ENCODE measurements at regions not wholly inside any gene's neighbourhood (a gene's known extent, or its start where the extent isn't known, plus 50 kb on each side); places are given as distances from the start of the nearest gene placed in this dataset.

GRCh38 chr1:39127513-39127912 is 77.0 kb upstream of the MACF1 start:
- H3K27ac ChIP-seq (ENCODE audit: low read length), result no peak overlapping the region
- DNase-seq, result no peak
- H3K79me2 ChIP-seq (ENCODE audit: low read length), result no peaks in the 10 kb centered on the region
- no peaks in the 10 kb centered on the region for H4K20me1 ChIP-seq (ENCODE audit: insufficient read depth, low read length)
- H3K4me2 ChIP-seq (ENCODE audit: low read depth, low read length), result no peak overlapping the region
- H3K9me3 ChIP-seq (replicated peaks; ENCODE audit: insufficient read depth, low read length), result no peaks in the 10 kb centered on the region
- H3K27me3 ChIP-seq (replicated peaks; ENCODE audit: insufficient read depth, low read length), result no peaks in the 10 kb centered on the region
- H3K4me3 ChIP-seq (ENCODE audit: low read length), result no peak overlapping the region
- H3K9me2 ChIP-seq (replicated peaks; ENCODE audit: insufficient read depth, low read length), result no peaks in the 10 kb centered on the region
- no peak overlapping the region for H2AFZ ChIP-seq (ENCODE audit: low read length)
- H3F3A ChIP-seq (ENCODE audit: insufficient read depth, low read length), result no peaks in the 10 kb centered on the region
- H3K9ac ChIP-seq (ENCODE audit: low read length), result no peak overlapping the region
- TF ChIP-seq CTCF (IDR thresholded peaks at IDR 0.05; ENCODE audit: low read length) (no peak), EZH2 (optimal IDR thresholded peaks at IDR 0.05; ENCODE audit: low read depth, low read length) (no peak), EZH2phosphoT487 (IDR thresholded peaks at IDR 0.05; ENCODE audit: low read length) (no peak)
- no peaks in the 10 kb centered on the region for H3K4me1 ChIP-seq (ENCODE audit: low read length)
- no peaks in the 10 kb centered on the region for H3K36me3 ChIP-seq (replicated peaks; ENCODE audit: insufficient read depth, low read length)

GRCh38 chr1:39128126-39128525 is 76.4 kb upstream of the MACF1 start:
- TF ChIP-seq EZH2 (optimal IDR thresholded peaks at IDR 0.05; ENCODE audit: low read depth, low read length) (no peak), CTCF (IDR thresholded peaks at IDR 0.05; ENCODE audit: low read length) (no peak), EZH2phosphoT487 (IDR thresholded peaks at IDR 0.05; ENCODE audit: low read length) (no peak)
- Histone ChIP-seq H2AFZ (ENCODE audit: low read length) (no peak overlapping the region), H3K79me2 (ENCODE audit: low read length) (no peaks in the 10 kb centered on the region), H4K20me1 (ENCODE audit: insufficient read depth, low read length) (no peaks in the 10 kb centered on the region), H3K9me2 (replicated peaks; ENCODE audit: insufficient read depth, low read length) (no peaks in the 10 kb centered on the region), H3K36me3 (replicated peaks; ENCODE audit: insufficient read depth, low read length) (no peaks in the 10 kb centered on the region), H3K4me1 (ENCODE audit: low read length) (no peaks in the 10 kb centered on the region), H3K9me3 (replicated peaks; ENCODE audit: insufficient read depth, low read length) (no peaks in the 10 kb centered on the region), H3K27me3 (replicated peaks; ENCODE audit: insufficient read depth, low read length) (no peaks in the 10 kb centered on the region), H3K9ac (ENCODE audit: low read length) (no peak overlapping the region), H3K4me3 (ENCODE audit: low read length) (no peak overlapping the region), H3F3A (ENCODE audit: insufficient read depth, low read length) (no peaks in the 10 kb centered on the region), H3K27ac (ENCODE audit: low read length) (no peak overlapping the region), H3K4me2 (ENCODE audit: low read depth, low read length) (no peak overlapping the region)
- DNase-seq, result no peak

GRCh38 chr1:39128959-39129358 is 75.5 kb upstream of the MACF1 start:
- no peak for DNase-seq
- Histone ChIP-seq H3K9me3 (replicated peaks; ENCODE audit: insufficient read depth, low read length) (no peaks in the 10 kb centered on the region), H3K4me2 (ENCODE audit: low read depth, low read length) (no peak overlapping the region), H3K4me3 (ENCODE audit: low read length) (no peak overlapping the region), H4K20me1 (ENCODE audit: insufficient read depth, low read length) (no peaks in the 10 kb centered on the region), H3K36me3 (replicated peaks; ENCODE audit: insufficient read depth, low read length) (no peaks in the 10 kb centered on the region), H3K27me3 (replicated peaks; ENCODE audit: insufficient read depth, low read length) (no peaks in the 10 kb centered on the region), H3K79me2 (ENCODE audit: low read length) (no peaks in the 10 kb centered on the region), H3K9me2 (replicated peaks; ENCODE audit: insufficient read depth, low read length) (no peaks in the 10 kb centered on the region), H3F3A (ENCODE audit: insufficient read depth, low read length) (no peaks in the 10 kb centered on the region), H2AFZ (ENCODE audit: low read length) (no peak overlapping the region), H3K9ac (ENCODE audit: low read length) (no peak overlapping the region), H3K4me1 (ENCODE audit: low read length) (no peaks in the 10 kb centered on the region), H3K27ac (ENCODE audit: low read length) (no peak overlapping the region)
- TF ChIP-seq EZH2 (optimal IDR thresholded peaks at IDR 0.05; ENCODE audit: low read depth, low read length), result no peak
- TF ChIP-seq CTCF (IDR thresholded peaks at IDR 0.05; ENCODE audit: low read length), result no peak
- TF ChIP-seq EZH2phosphoT487 (IDR thresholded peaks at IDR 0.05; ENCODE audit: low read length), result no peak

Measured in MM.1S (cell line).